ENCODE measurements at regions not wholly inside any gene's neighbourhood (a gene's known extent, or its start where the extent isn't known, plus 50 kb on each side); places are given as distances from the start of the nearest gene placed in this dataset.
"Not testable (repeated sequence)": the region's sequence is repeated elsewhere in the genome, so short reads cannot be mapped to it uniquely, and the experiment has no call there.

GRCh38 chr3:74267131-74267530 lies 347.3 kb downstream of the CNTN3 start:
- Histone ChIP-seq H3K4me1 (ENCODE audit: control insufficient read depth, insufficient read depth, low read length) (no peaks in the 10 kb centered on the region), H3K36me3 (ENCODE audit: control insufficient read depth, insufficient read depth, low read length) (no peaks in the 10 kb centered on the region), H3K9me3 (ENCODE audit: control insufficient read depth, insufficient read depth, low read length) (no peaks in the 10 kb centered on the region), H3K27ac (ENCODE audit: low read depth, low read length) (no peak overlapping the region), H3K4me3 (ENCODE audit: low read depth, low read length) (no peak overlapping the region), H3K27me3 (ENCODE audit: control insufficient read depth, insufficient read depth, low read length) (no peaks in the 10 kb centered on the region)
- 67% methylated on average over 3 of the region's 5 CpGs for WGBS (ENCODE audit: insufficient coverage)
- DNase-seq (ENCODE audit: low read depth in 4 of 6, low spot score in 6 of 6), result no peak

GRCh38 chr3:74265069-74265468 lies 349.4 kb downstream of the CNTN3 start:
- H3K27ac ChIP-seq (ENCODE audit: low read depth, low read length), result no peak overlapping the region

GRCh38 chr3:74263031-74263430 lies 351.4 kb downstream of the CNTN3 start:
- H3K4me1 ChIP-seq (ENCODE audit: control insufficient read depth, insufficient read depth, low read length), result no peaks in the 10 kb centered on the region
- no peaks in the 10 kb centered on the region for H3K9me3 ChIP-seq (ENCODE audit: control insufficient read depth, insufficient read depth, low read length)
- no peak overlapping the region for H3K27ac ChIP-seq (ENCODE audit: low read depth, low read length)
- no CpG with 5 or more reads among the region's 1 CpG for WGBS (ENCODE audit: insufficient coverage)
- DNase-seq (ENCODE audit: low read depth in 4 of 6, low spot score in 6 of 6), result no peak
- no peak overlapping the region for H3K4me3 ChIP-seq (ENCODE audit: low read depth, low read length)
- no peaks in the 10 kb centered on the region for H3K36me3 ChIP-seq (ENCODE audit: control insufficient read depth, insufficient read depth, low read length)
- H3K27me3 ChIP-seq (ENCODE audit: control insufficient read depth, insufficient read depth, low read length), result no peaks in the 10 kb centered on the region

More at GRCh38 chr3:74265069-74265468, 349.4 kb downstream of the CNTN3 start:
- no CpG with 5 or more reads among the region's 1 CpG for WGBS (ENCODE audit: insufficient coverage)
- Histone ChIP-seq H3K4me1 (ENCODE audit: control insufficient read depth, insufficient read depth, low read length) (no peaks in the 10 kb centered on the region), H3K27me3 (ENCODE audit: control insufficient read depth, insufficient read depth, low read length) (no peaks in the 10 kb centered on the region), H3K4me3 (ENCODE audit: low read depth, low read length) (no peak overlapping the region), H3K9me3 (ENCODE audit: control insufficient read depth, insufficient read depth, low read length) (no peaks in the 10 kb centered on the region), H3K36me3 (ENCODE audit: control insufficient read depth, insufficient read depth, low read length) (no peaks in the 10 kb centered on the region)
- no peak for DNase-seq (ENCODE audit: low read depth in 4 of 6, low spot score in 6 of 6)

GRCh38 chr3:74233091-74233490 lies 381.4 kb downstream of the CNTN3 start:
- no peak for DNase-seq (ENCODE audit: low read depth in 4 of 6, low spot score in 6 of 6)

GRCh38 chr3:74217467-74217866 lies 397.0 kb downstream of the CNTN3 start:
- Histone ChIP-seq H3K27me3 (ENCODE audit: control insufficient read depth, insufficient read depth, low read length) (no peaks in the 10 kb centered on the region), H3K4me3 (ENCODE audit: low read depth, low read length) (no peak overlapping the region), H3K27ac (ENCODE audit: low read depth, low read length) (no peak overlapping the region), H3K36me3 (ENCODE audit: control insufficient read depth, insufficient read depth, low read length) (no peaks in the 10 kb centered on the region), H3K4me1 (ENCODE audit: control insufficient read depth, insufficient read depth, low read length) (no peaks in the 10 kb centered on the region), H3K9me3 (ENCODE audit: control insufficient read depth, insufficient read depth, low read length) (no peaks in the 10 kb centered on the region)
- no peak for DNase-seq (ENCODE audit: low read depth in 4 of 6, low spot score in 6 of 6)
- WGBS (ENCODE audit: insufficient coverage), result 83% methylated on average over 1 of the region's 3 CpGs

More at GRCh38 chr3:74233091-74233490, 381.4 kb downstream of the CNTN3 start:
- no peaks in the 10 kb centered on the region for H3K36me3 ChIP-seq (ENCODE audit: control insufficient read depth, insufficient read depth, low read length)
- H3K27me3 ChIP-seq (ENCODE audit: control insufficient read depth, insufficient read depth, low read length), result no peaks in the 10 kb centered on the region
- H3K9me3 ChIP-seq (ENCODE audit: control insufficient read depth, insufficient read depth, low read length), result no peaks in the 10 kb centered on the region
- no CpG with 5 or more reads among the region's 3 CpGs for WGBS (ENCODE audit: insufficient coverage)
- H3K4me3 ChIP-seq (ENCODE audit: low read depth, low read length), result no peak overlapping the region
- H3K27ac ChIP-seq (ENCODE audit: low read depth, low read length), result no peak overlapping the region
- no peaks in the 10 kb centered on the region for H3K4me1 ChIP-seq (ENCODE audit: control insufficient read depth, insufficient read depth, low read length)

GRCh38 chr3:74214286-74214685 lies 400.2 kb downstream of the CNTN3 start:
- H3K36me3 ChIP-seq (ENCODE audit: control insufficient read depth, insufficient read depth, low read length), result no peaks in the 10 kb centered on the region
- DNase-seq (ENCODE audit: low read depth in 4 of 6, low spot score in 6 of 6), result no peak
- no peaks in the 10 kb centered on the region for H3K9me3 ChIP-seq (ENCODE audit: control insufficient read depth, insufficient read depth, low read length)
- no peaks in the 10 kb centered on the region for H3K27me3 ChIP-seq (ENCODE audit: control insufficient read depth, insufficient read depth, low read length)
- no peak overlapping the region for H3K27ac ChIP-seq (ENCODE audit: low read depth, low read length)
- no peaks in the 10 kb centered on the region for H3K4me1 ChIP-seq (ENCODE audit: control insufficient read depth, insufficient read depth, low read length)
- H3K4me3 ChIP-seq (ENCODE audit: low read depth, low read length), result no peak overlapping the region
- 83% methylated on average over 1 of the region's 4 CpGs for WGBS (ENCODE audit: insufficient coverage)

- Histone ChIP-seq H3K4me3 (ENCODE audit: low read depth, low read length) (no peak overlapping the region), H3K27me3 (ENCODE audit: control insufficient read depth, insufficient read depth, low read length) (no peaks in the 10 kb centered on the region), H3K9me3 (ENCODE audit: control insufficient read depth, insufficient read depth, low read length) (no peaks in the 10 kb centered on the region), H3K27ac (ENCODE audit: low read depth, low read length) (no peak overlapping the region), H3K4me1 (ENCODE audit: control insufficient read depth, insufficient read depth, low read length) (no peaks in the 10 kb centered on the region), H3K36me3 (ENCODE audit: control insufficient read depth, insufficient read depth, low read length) (no peaks in the 10 kb centered on the region)
- DNase-seq (ENCODE audit: low read depth in 4 of 6, low spot score in 6 of 6), result peak in 1 of 6 donors; percentile 50
These were observed 403.7 kb downstream of the CNTN3 start for GRCh38 chr3:74210739-74211138.

- H3K27me3 ChIP-seq (ENCODE audit: control insufficient read depth, insufficient read depth, low read length), result no peaks in the 10 kb centered on the region
- H3K4me1 ChIP-seq (ENCODE audit: control insufficient read depth, insufficient read depth, low read length), result no peaks in the 10 kb centered on the region
- WGBS (ENCODE audit: insufficient coverage), result no CpG with 5 or more reads among the region's 2 CpGs
- no peaks in the 10 kb centered on the region for H3K36me3 ChIP-seq (ENCODE audit: control insufficient read depth, insufficient read depth, low read length)
- no peak overlapping the region for H3K27ac ChIP-seq (ENCODE audit: low read depth, low read length)
- peak in 1 of 6 donors; percentile 32 for DNase-seq (ENCODE audit: low read depth in 4 of 6, low spot score in 6 of 6)
- no peak overlapping the region for H3K4me3 ChIP-seq (ENCODE audit: low read depth, low read length)
- H3K9me3 ChIP-seq (ENCODE audit: control insufficient read depth, insufficient read depth, low read length), result peaks cover 1% of the 10 kb centered on the region
These were observed 413.5 kb downstream of the CNTN3 start for GRCh38 chr3:74200952-74201351.

- H3K27me3 ChIP-seq (ENCODE audit: control insufficient read depth, insufficient read depth, low read length); DNase-seq (ENCODE audit: low read depth in 4 of 6, low spot score in 6 of 6); H3K27ac ChIP-seq (ENCODE audit: low read depth, low read length); H3K9me3 ChIP-seq (ENCODE audit: control insufficient read depth, insufficient read depth, low read length); H3K36me3 ChIP-seq (ENCODE audit: control insufficient read depth, insufficient read depth, low read length); H3K4me1 ChIP-seq (ENCODE audit: control insufficient read depth, insufficient read depth, low read length); H3K4me3 ChIP-seq (ENCODE audit: low read depth, low read length): not testable (repeated sequence)
- 100% methylated on average over 5 of the region's 5 CpGs for WGBS (ENCODE audit: insufficient coverage)
These were observed 435.8 kb downstream of the CNTN3 start for GRCh38 chr3:74178664-74179063.

GRCh38 chr3:74173090-74173489 lies 441.4 kb downstream of the CNTN3 start:
- H3K36me3 ChIP-seq (ENCODE audit: control insufficient read depth, insufficient read depth, low read length), result no peaks in the 10 kb centered on the region
- no peak for DNase-seq (ENCODE audit: low read depth in 4 of 6, low spot score in 6 of 6)
- H3K27ac ChIP-seq (ENCODE audit: low read depth, low read length), result no peak overlapping the region
- H3K4me1 ChIP-seq (ENCODE audit: control insufficient read depth, insufficient read depth, low read length), result no peaks in the 10 kb centered on the region
- WGBS (ENCODE audit: insufficient coverage), result no CpG with 5 or more reads among the region's 2 CpGs
- no peaks in the 10 kb centered on the region for H3K27me3 ChIP-seq (ENCODE audit: control insufficient read depth, insufficient read depth, low read length)
- no peak overlapping the region for H3K4me3 ChIP-seq (ENCODE audit: low read depth, low read length)
- no peaks in the 10 kb centered on the region for H3K9me3 ChIP-seq (ENCODE audit: control insufficient read depth, insufficient read depth, low read length)

Measured in spinal cord (tissue), 9 donors.